ENCODE measurements at regions not wholly inside any gene's neighbourhood (a gene's known extent, or its start where the extent isn't known, plus 50 kb on each side); places are given as distances from the start of the nearest gene placed in this dataset.

GRCh38 chr5:136527311-136527710 is 162.0 kb upstream of the TRPC7 start:
- in situ Hi-C loops (cut with HindIII; ENCODE audit: low pct_ligation_motif_present, low pct_unique_long_range_greater_than_20kb, low sequenced_read_pairs) = no loop called here
- DNase-seq = no peak

GRCh38 chr5:136526791-136527190 is 161.4 kb upstream of the TRPC7 start:
- in situ Hi-C loops (cut with HindIII; ENCODE audit: low pct_ligation_motif_present, low pct_unique_long_range_greater_than_20kb, low sequenced_read_pairs) = no loop called here
- DNase-seq = no peak

GRCh38 chr5:136526021-136526420 is 160.7 kb upstream of the TRPC7 start:
- in situ Hi-C loops (cut with HindIII; ENCODE audit: low pct_ligation_motif_present, low pct_unique_long_range_greater_than_20kb, low sequenced_read_pairs) = no loop called here
- no peak for DNase-seq

GRCh38 chr5:136525597-136525996 is 160.3 kb upstream of the TRPC7 start:
- in situ Hi-C loops (cut with HindIII; ENCODE audit: low pct_ligation_motif_present, low pct_unique_long_range_greater_than_20kb, low sequenced_read_pairs) = no loop called here
- DNase-seq = no peak

- no peak for DNase-seq
- in situ Hi-C loops (cut with HindIII; ENCODE audit: low pct_ligation_motif_present, low pct_unique_long_range_greater_than_20kb, low sequenced_read_pairs) = no loop called here
Measured at GRCh38 chr5:136522217-136522956, 157.0 kb upstream of the TRPC7 start.

GRCh38 chr5:136521696-136522095 is 156.4 kb upstream of the TRPC7 start:
- DNase-seq = no peak
- in situ Hi-C loops (cut with HindIII; ENCODE audit: low pct_ligation_motif_present, low pct_unique_long_range_greater_than_20kb, low sequenced_read_pairs) = no loop called here

- DNase-seq = no peak
- in situ Hi-C loops (cut with HindIII; ENCODE audit: low pct_ligation_motif_present, low pct_unique_long_range_greater_than_20kb, low sequenced_read_pairs) = no loop called here
Measured at GRCh38 chr5:136518814-136519213, 153.5 kb upstream of the TRPC7 start.

- in situ Hi-C loops (cut with HindIII; ENCODE audit: low pct_ligation_motif_present, low pct_unique_long_range_greater_than_20kb, low sequenced_read_pairs) = no loop called here
- no peak for DNase-seq
Measured at GRCh38 chr5:136518174-136518573, 152.8 kb upstream of the TRPC7 start.

GRCh38 chr5:136517755-136518154 is 152.4 kb upstream of the TRPC7 start:
- in situ Hi-C loops (cut with HindIII; ENCODE audit: low pct_ligation_motif_present, low pct_unique_long_range_greater_than_20kb, low sequenced_read_pairs) = no loop called here
- DNase-seq = no peak

- DNase-seq = no peak
- in situ Hi-C loops (cut with HindIII; ENCODE audit: low pct_ligation_motif_present, low pct_unique_long_range_greater_than_20kb, low sequenced_read_pairs) = no loop called here
Measured at GRCh38 chr5:136516637-136517036, 151.3 kb upstream of the TRPC7 start.

GRCh38 chr5:136513430-136513829 is 148.1 kb upstream of the TRPC7 start:
- in situ Hi-C loops (cut with HindIII; ENCODE audit: low pct_ligation_motif_present, low pct_unique_long_range_greater_than_20kb, low sequenced_read_pairs) = no loop called here
- no peak for DNase-seq

GRCh38 chr5:136511046-136511445 is 145.7 kb upstream of the TRPC7 start:
- in situ Hi-C loops (cut with HindIII; ENCODE audit: low pct_ligation_motif_present, low pct_unique_long_range_greater_than_20kb, low sequenced_read_pairs) = no loop called here
- no peak for DNase-seq

- in situ Hi-C loops (cut with HindIII; ENCODE audit: low pct_ligation_motif_present, low pct_unique_long_range_greater_than_20kb, low sequenced_read_pairs) = no loop called here
- no peak for DNase-seq
Measured at GRCh38 chr5:136510481-136510880, 145.1 kb upstream of the TRPC7 start.

- in situ Hi-C loops (cut with HindIII; ENCODE audit: low pct_ligation_motif_present, low pct_unique_long_range_greater_than_20kb, low sequenced_read_pairs) = no loop called here
- no peak for DNase-seq
Measured at GRCh38 chr5:136506131-136506530, 140.8 kb upstream of the TRPC7 start.

GRCh38 chr5:136501133-136501532 is 135.8 kb upstream of the TRPC7 start:
- DNase-seq = no peak
- in situ Hi-C loops (cut with HindIII; ENCODE audit: low pct_ligation_motif_present, low pct_unique_long_range_greater_than_20kb, low sequenced_read_pairs) = no loop called here

GRCh38 chr5:136492587-136492986 is 127.2 kb upstream of the TRPC7 start:
- no peak for DNase-seq
- in situ Hi-C loops (cut with HindIII; ENCODE audit: low pct_ligation_motif_present, low pct_unique_long_range_greater_than_20kb, low sequenced_read_pairs) = no loop called here

- in situ Hi-C loops (cut with HindIII; ENCODE audit: low pct_ligation_motif_present, low pct_unique_long_range_greater_than_20kb, low sequenced_read_pairs) = no loop called here
- no peak for DNase-seq
Measured at GRCh38 chr5:136491806-136492205, 126.5 kb upstream of the TRPC7 start.

GRCh38 chr5:136484808-136485325 is 119.5 kb upstream of the TRPC7 start:
- DNase-seq = no peak
- in situ Hi-C loops (cut with HindIII; ENCODE audit: low pct_ligation_motif_present, low pct_unique_long_range_greater_than_20kb, low sequenced_read_pairs) = no loop called here

GRCh38 chr5:136482206-136482605 is 116.9 kb upstream of the TRPC7 start:
- no peak for DNase-seq

GRCh38 chr5:136474466-136474865 is 109.1 kb upstream of the TRPC7 start:
- in situ Hi-C loops (cut with HindIII; ENCODE audit: low pct_ligation_motif_present, low pct_unique_long_range_greater_than_20kb, low sequenced_read_pairs) = no loop called here
- DNase-seq = no peak

More at GRCh38 chr5:136482206-136482605, 116.9 kb upstream of the TRPC7 start:
- in situ Hi-C loops (cut with HindIII; ENCODE audit: low pct_ligation_motif_present, low pct_unique_long_range_greater_than_20kb, low sequenced_read_pairs) = no loop called here
